ENCODE measurements at regions not wholly inside any gene's neighbourhood (a gene's known extent, or its start where the extent isn't known, plus 50 kb on each side); places are given as distances from the start of the nearest gene placed in this dataset.

- TF ChIP-seq CTCF (IDR thresholded peaks at IDR 0.05 in 2 of 3, conservative IDR thresholded peaks at IDR 0.05 in 1 of 3; ENCODE audit: borderline replicate concordance in 1 of 3, insufficient read depth in 1 of 3, low read depth in 2 of 3, low read length in 2 of 3) (peak in 2 of 3 experiments; percentile 29 to 46; a peak in 3 of 6 replicates), REST (IDR thresholded peaks at IDR 0.05; ENCODE audit: low read depth) (no peak), ZNF274 (IDR thresholded peaks at IDR 0.05; ENCODE audit: low read depth, low read length) (no peak), SRF (IDR thresholded peaks at IDR 0.05; ENCODE audit: low read depth) (no peak), CEBPB (IDR thresholded peaks at IDR 0.05; ENCODE audit: low read depth) (no peak), POLR2AphosphoS5 (IDR thresholded peaks at IDR 0.05; ENCODE audit: low read depth, low read length) (no peak), POLR2A (IDR thresholded peaks at IDR 0.05; ENCODE audit: borderline replicate concordance, extremely low read depth, insufficient read depth, insufficient read length) (no peak), SP1 (IDR thresholded peaks at IDR 0.05; ENCODE audit: low read depth) (no peak), YY1 (IDR thresholded peaks at IDR 0.05; ENCODE audit: extremely low read depth, insufficient replicate concordance, low read depth, low read length) (no peak), ATF3 (IDR thresholded peaks at IDR 0.05) (no peak), EZH2 (IDR thresholded peaks at IDR 0.05) (no peak), ZBTB33 (IDR thresholded peaks at IDR 0.05; ENCODE audit: extremely low read depth, insufficient replicate concordance, low read length) (no peak)
Measured at GRCh38 chr7:26507108-26507987, 215.7 kb downstream of the SNX10 start.
